Right atrium auricular region (tissue), 2 donors: ENCODE measurements at regions not wholly inside any gene's neighbourhood (a gene's known extent, or its start where the extent isn't known, plus 50 kb on each side); places are given as distances from the start of the nearest gene placed in this dataset.

Source experiments
- DNase-seq: peaks from one replicate; pipeline ENCODE4 v3.0.0-alpha.2; 2019; ENCODE audit warnings: low spot score
- H3K27ac ChIP-seq, 2 donors: fragments of 200-600 bp; sonication (generic); 1 replicate in 1 of 2; 2 replicates in 1 of 2; pipeline ENCODE4 v1.5.1; 2016 to 2019
- H3K27me3 ChIP-seq, 2 donors: fragments of 200-600 bp; sonication (generic); one replicate each; pipeline versions ENCODE4 v1.5.1 to v1.6.0; 2017 to 2019
- H3K36me3 ChIP-seq: fragments of 200-600 bp; sonication (generic); one replicate; pipeline ENCODE4 v1.5.1; 2016
- H3K4me1 ChIP-seq, 2 donors: fragments of 200-600 bp; sonication (generic); one replicate each; pipeline versions ENCODE4 v1.5.1 to v1.6.0; 2017 to 2019
- H3K4me3 ChIP-seq, 2 donors: fragments of 200-600 bp; sonication (generic); 1 replicate in 1 of 2; 2 replicates in 1 of 2; pipeline ENCODE4 v1.5.1; 2017 to 2019; ENCODE audit warnings: mild to moderate bottlenecking in 1 of 2, moderate library complexity in 1 of 2
- H3K9me3 ChIP-seq, 2 donors: fragments of 200-600 bp; sonication (generic); one replicate each; pipeline ENCODE4 v1.5.1; 2019
- CTCF ChIP-seq, 2 donors: fragments of 200-600 bp; sonication (generic); IDR thresholded peaks; one replicate each; pipeline ENCODE4 v1.5.1; 2019; ENCODE audit warnings: antibody characterized with exemption in 2 of 2

GRCh38 chr16:85232369-85233142 lies 120.3 kb upstream of the CIBAR2 start:
- Histone ChIP-seq H3K27me3 (no peaks in the 10 kb centered on the region), H3K9me3 (no peaks in the 10 kb centered on the region), H3K4me3 (no peak overlapping the region), H3K36me3 (no peaks in the 10 kb centered on the region), H3K4me1 (peaks cover 0 to 52% of the 10 kb centered on the region in 2 donors), H3K27ac (no peak overlapping the region)
- no peak for TF ChIP-seq CTCF (IDR thresholded peaks at IDR 0.05)
- DNase-seq, result no peak

DNA sequence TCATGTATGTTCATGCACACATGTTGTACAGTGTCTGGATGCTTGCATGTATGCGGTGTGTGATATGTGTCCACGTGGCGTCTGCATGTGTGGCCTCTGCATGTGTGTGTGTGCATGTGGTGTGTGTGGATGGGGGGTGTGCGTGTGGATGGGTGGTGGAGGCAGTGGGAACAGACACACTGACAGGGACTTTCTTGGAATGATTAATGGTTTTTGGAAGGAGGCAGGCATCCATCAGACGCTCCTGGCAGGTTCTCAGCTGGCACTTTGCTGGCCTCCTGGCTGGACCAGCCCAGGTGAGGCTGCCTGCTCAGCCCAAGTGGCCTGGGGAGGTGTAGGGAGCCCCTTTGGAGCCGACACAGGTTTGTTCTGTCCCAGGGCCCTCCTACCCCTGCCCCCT lies 121.2 kb upstream of the CIBAR2 start:
- no peak overlapping the region for H3K4me3 ChIP-seq
- peaks cover 0 to 62% of the 10 kb centered on the region in 2 donors for H3K4me1 ChIP-seq
- no peaks in the 10 kb centered on the region for H3K9me3 ChIP-seq
- H3K36me3 ChIP-seq, result no peaks in the 10 kb centered on the region
- H3K27ac ChIP-seq, result no peak overlapping the region
- TF ChIP-seq CTCF (IDR thresholded peaks at IDR 0.05), result no peak
- no peaks in the 10 kb centered on the region for H3K27me3 ChIP-seq
- no peak for DNase-seq

- Histone ChIP-seq H3K27ac (peak overlapping the region; percentile 12 to 24), H3K27me3 (no peaks in the 10 kb centered on the region), H3K36me3 (no peaks in the 10 kb centered on the region), H3K9me3 (no peaks in the 10 kb centered on the region), H3K4me3 (peak overlapping the region; percentile 21 to 49), H3K4me1 (peaks cover 0 to 63% of the 10 kb centered on the region in 2 donors)
- no peak for TF ChIP-seq CTCF (IDR thresholded peaks at IDR 0.05)
- DNase-seq, result peak; percentile 73
Measured at GRCh38 chr16:85234310-85235204, 122.3 kb upstream of the CIBAR2 start.

DNA sequence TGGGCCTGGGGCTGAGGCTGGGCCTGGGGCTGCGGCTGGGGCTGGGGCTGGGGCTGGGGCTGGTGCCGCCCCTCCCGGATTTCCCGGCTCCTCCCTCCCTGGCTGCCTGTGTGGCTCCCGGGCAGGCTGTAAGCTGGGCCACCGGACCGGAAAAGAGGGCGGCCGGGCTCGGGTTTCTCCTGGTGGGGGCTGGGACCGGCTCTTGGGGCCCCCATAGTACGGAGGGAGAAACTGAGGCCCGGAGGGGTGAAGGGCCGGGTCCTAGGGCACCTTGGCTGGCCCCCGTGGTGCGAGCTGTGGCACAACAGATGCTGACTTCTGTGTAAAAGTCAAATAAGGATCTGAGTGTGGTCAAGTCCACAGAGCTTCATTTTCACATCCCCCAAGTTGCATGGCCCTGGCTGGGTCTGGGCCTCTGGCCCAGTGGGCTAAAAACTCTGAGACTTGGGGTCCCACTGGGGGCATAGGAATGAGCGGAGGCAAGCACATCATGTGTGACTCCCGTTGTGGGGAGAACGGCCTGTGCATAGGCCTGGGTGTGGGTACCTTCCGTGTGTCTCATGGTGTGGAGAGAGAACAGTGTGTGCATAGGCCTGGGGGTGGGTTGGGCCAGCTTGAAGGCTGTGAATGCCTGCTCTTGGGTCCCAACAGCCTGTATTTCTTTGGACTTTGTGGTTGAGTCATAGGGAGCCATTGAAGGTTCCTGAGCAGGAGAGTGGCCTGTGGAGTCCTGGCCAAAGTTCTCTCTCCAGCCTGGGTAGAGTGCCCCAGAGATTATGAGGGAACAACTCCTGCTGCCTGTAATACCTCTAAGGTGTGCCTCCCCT lies 123.9 kb upstream of the CIBAR2 start:
- peak overlapping the region; percentile 21 to 49 for H3K4me3 ChIP-seq
- H3K4me1 ChIP-seq, result peaks cover 0 to 63% of the 10 kb centered on the region in 2 donors
- H3K36me3 ChIP-seq, result no peaks in the 10 kb centered on the region
- DNase-seq, result no peak
- no peak overlapping the region for H3K27ac ChIP-seq
- no peak for TF ChIP-seq CTCF (IDR thresholded peaks at IDR 0.05)
- no peaks in the 10 kb centered on the region for H3K27me3 ChIP-seq
- no peaks in the 10 kb centered on the region for H3K9me3 ChIP-seq

GRCh38 chr16:85236818-85237150 lies 124.5 kb upstream of the CIBAR2 start:
- Histone ChIP-seq H3K4me1 (peaks cover 0 to 59% of the 10 kb centered on the region in 2 donors), H3K27ac (no peak overlapping the region), H3K4me3 (no peak overlapping the region), H3K9me3 (no peaks in the 10 kb centered on the region), H3K27me3 (no peaks in the 10 kb centered on the region), H3K36me3 (no peaks in the 10 kb centered on the region)
- TF ChIP-seq CTCF (IDR thresholded peaks at IDR 0.05), result no peak
- DNase-seq, result no peak
